ENCODE measurements at regions not wholly inside any gene's neighbourhood (a gene's known extent, or its start where the extent isn't known, plus 50 kb on each side); places are given as distances from the start of the nearest gene placed in this dataset.
"Not testable (repeated sequence)": the region's sequence is repeated elsewhere in the genome, so short reads cannot be mapped to it uniquely, and the experiment has no call there.

DNA sequence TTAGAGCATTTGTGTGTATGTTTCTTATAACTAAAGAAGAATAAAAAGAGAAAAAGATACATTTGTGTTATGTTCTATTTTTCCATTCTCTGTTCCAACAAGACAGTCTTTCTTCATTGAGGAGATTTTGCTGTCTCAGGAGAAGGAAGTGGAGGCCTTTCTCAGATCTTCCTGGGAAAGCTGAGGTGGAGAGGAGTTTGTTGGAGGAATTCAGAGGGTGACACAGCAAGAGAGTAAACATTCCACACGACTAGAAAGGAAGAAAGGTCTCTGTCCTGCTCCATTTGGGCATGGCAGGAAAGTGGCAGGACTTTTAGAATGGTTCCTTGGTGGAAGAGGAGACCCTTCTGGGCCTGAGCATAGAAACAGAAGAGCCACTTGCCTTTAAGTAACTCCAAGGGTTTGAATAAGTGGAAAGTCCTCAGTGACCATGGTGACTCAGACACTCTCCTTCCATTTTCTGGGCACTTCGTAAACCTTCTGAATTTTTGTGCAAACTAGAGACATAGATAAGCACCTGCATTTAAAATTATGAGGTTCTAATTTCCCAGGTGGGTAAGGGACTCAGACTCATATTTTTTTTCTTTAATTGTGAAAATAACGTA, 52.3 kb upstream of the COL5A2 start:
- H3K4me3 ChIP-seq (ENCODE audit: low read length) = no peak overlapping the region
- no peaks in the 10 kb centered on the region for H3K9me3 ChIP-seq (ENCODE audit: control insufficient read depth, low read depth, low read length)
- 100% methylated on average over 2 of the region's 3 CpGs for WGBS (ENCODE audit: insufficient coverage, low lambda C conversion rate)
- no peaks in the 10 kb centered on the region for H3K27me3 ChIP-seq (ENCODE audit: control insufficient read depth, insufficient read depth, low read length)
- H3K36me3 ChIP-seq (ENCODE audit: control insufficient read depth, insufficient read depth, low read length) = no peaks in the 10 kb centered on the region
- H3K4me1 ChIP-seq (ENCODE audit: control insufficient read depth, insufficient read depth, low read length) = no peaks in the 10 kb centered on the region
- H3K27ac ChIP-seq (ENCODE audit: low read length) = no peak overlapping the region
- no peak for DNase-seq

DNA sequence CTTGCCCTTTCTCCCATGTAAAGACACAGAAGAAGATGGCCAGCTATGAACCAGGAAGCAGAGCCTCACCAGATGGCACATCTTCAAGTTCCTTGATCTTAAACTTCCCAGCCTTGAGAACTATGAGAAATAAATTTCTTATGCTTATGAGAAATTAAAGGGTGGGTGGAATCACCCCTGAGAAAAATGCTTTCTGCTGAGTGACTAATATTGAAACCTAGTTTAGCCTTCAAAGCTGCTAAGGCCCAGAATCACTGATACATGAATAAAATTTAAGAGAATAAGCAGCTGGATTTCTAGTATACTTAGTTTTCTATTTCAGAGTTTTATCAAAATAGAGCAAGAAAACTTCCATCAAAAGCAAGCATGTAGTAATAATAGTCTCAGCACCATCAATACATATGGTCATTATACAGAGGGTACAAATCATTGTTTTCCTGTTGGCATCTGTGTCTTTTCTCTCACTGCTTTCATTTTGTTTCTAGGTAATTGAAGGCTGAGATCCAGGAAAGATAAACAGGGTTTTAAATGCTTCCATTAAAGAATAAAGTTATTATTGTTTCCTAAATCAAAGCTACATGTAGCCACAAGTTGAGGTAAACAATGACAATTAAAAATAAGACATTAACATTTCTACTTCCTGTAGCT, 53.3 kb upstream of the COL5A2 start:
- no peaks in the 10 kb centered on the region for H3K36me3 ChIP-seq (ENCODE audit: control insufficient read depth, insufficient read depth, low read length)
- no peaks in the 10 kb centered on the region for H3K4me1 ChIP-seq (ENCODE audit: control insufficient read depth, insufficient read depth, low read length)
- DNase-seq = no peak
- H3K9me3 ChIP-seq (ENCODE audit: control insufficient read depth, low read depth, low read length) = no peaks in the 10 kb centered on the region
- H3K27ac ChIP-seq (ENCODE audit: low read length) = no peak overlapping the region
- H3K4me3 ChIP-seq (ENCODE audit: low read length) = no peak overlapping the region
- H3K27me3 ChIP-seq (ENCODE audit: control insufficient read depth, insufficient read depth, low read length) = no peaks in the 10 kb centered on the region

DNA sequence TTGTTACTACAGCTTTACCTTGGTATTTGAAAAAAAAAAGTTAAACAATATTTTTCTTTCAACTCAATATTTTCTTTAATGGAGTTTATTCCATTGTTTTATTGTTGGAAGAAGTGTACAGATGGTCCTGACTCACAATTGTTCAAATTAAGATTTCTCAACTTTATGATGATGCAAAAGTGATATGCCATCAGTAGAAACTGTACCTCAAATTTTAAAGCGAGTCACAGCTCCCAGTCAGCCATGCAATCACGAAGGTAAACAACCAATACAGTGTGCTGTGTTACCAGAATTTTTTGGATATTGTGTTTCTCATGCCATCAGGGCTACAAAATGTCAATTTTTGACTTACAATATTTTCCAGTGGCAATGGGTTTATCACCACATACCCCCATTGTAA, 54.0 kb upstream of the COL5A2 start:
- DNase-seq = no peak
- no peak overlapping the region for H3K4me3 ChIP-seq (ENCODE audit: low read length)
- H3K27me3 ChIP-seq (ENCODE audit: control insufficient read depth, insufficient read depth, low read length) = no peaks in the 10 kb centered on the region
- H3K27ac ChIP-seq (ENCODE audit: low read length) = no peak overlapping the region
- no peaks in the 10 kb centered on the region for H3K4me1 ChIP-seq (ENCODE audit: control insufficient read depth, insufficient read depth, low read length)
- H3K36me3 ChIP-seq (ENCODE audit: control insufficient read depth, insufficient read depth, low read length) = no peaks in the 10 kb centered on the region
- H3K9me3 ChIP-seq (ENCODE audit: control insufficient read depth, low read depth, low read length) = no peaks in the 10 kb centered on the region
- WGBS (ENCODE audit: insufficient coverage, low lambda C conversion rate) = no CpG with 5 or more reads among the region's 2 CpGs

DNA sequence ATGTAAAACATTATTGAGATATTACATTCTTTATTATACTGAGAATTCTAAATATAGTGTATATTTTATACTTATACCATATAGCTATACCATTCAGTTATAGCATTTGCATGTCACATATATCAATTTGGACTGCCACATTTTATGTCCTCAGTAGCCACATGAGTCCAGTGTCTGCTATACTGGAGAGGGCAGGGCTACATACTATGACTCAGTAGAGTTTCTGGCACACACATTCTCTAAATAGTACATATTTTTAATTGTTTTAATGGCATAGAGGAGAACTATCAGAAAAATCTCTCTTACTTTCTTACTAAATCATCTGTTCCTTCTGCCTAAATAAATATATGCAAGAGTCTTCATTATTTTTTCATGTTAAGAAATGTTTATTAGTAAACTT, 55.4 kb upstream of the COL5A2 start:
- no peak for DNase-seq
- no peaks in the 10 kb centered on the region for H3K27me3 ChIP-seq (ENCODE audit: control insufficient read depth, insufficient read depth, low read length)
- H3K27ac ChIP-seq (ENCODE audit: low read length) = no peak overlapping the region
- no peaks in the 10 kb centered on the region for H3K4me1 ChIP-seq (ENCODE audit: control insufficient read depth, insufficient read depth, low read length)
- no peaks in the 10 kb centered on the region for H3K9me3 ChIP-seq (ENCODE audit: control insufficient read depth, low read depth, low read length)
- H3K4me3 ChIP-seq (ENCODE audit: low read length) = no peak overlapping the region
- no peaks in the 10 kb centered on the region for H3K36me3 ChIP-seq (ENCODE audit: control insufficient read depth, insufficient read depth, low read length)

DNA sequence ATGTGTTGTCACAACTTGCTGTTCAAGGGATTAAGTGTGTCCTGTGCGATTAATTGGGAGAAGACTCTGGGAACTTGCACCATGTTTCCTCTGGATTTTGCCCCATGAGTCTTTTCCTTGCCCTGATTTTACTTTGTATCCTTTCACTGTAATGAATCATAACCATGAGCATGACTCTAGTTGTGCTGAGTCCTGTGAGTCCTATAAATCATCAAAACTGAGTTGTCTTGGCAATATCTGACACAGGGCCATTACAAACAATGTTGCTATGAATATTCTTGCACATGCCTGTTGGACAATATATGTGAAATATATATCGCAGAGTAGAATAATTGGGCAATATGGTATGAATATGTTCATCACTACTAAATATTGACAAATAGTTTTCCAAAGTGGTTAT, 56.5 kb upstream of the COL5A2 start:
- H3K4me3 ChIP-seq (ENCODE audit: low read length) = no peak overlapping the region
- DNase-seq = no peak

DNA sequence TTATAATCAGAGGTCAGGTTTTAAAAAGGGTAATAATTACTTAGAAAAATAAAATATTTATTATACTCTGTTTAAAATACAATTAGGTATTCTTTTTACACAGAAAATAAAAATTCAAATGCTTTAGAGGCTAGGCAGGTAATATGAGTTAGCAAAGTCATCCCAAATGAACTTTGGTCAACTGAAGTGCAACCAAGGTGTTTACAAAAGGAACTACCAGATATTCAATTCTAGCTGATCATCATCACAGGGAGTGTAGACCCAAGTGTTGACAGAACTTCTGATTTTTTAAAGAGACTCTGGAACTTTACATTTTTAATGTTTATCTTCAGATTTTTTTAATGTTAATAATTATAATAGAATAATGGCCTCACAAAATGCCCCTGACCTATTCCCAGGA, 59.3 kb upstream of the COL5A2 start:
- no peak for DNase-seq
- Histone ChIP-seq H3K27me3 (ENCODE audit: control insufficient read depth, insufficient read depth, low read length) (no peaks in the 10 kb centered on the region), H3K4me1 (ENCODE audit: control insufficient read depth, insufficient read depth, low read length) (no peaks in the 10 kb centered on the region), H3K27ac (ENCODE audit: low read length) (no peak overlapping the region), H3K9me3 (ENCODE audit: control insufficient read depth, low read depth, low read length) (no peaks in the 10 kb centered on the region), H3K4me3 (ENCODE audit: low read length) (no peak overlapping the region), H3K36me3 (ENCODE audit: control insufficient read depth, insufficient read depth, low read length) (no peaks in the 10 kb centered on the region)

More for the DNA sequence above, 56.5 kb upstream of the COL5A2 start:
- H3K27me3 ChIP-seq (ENCODE audit: control insufficient read depth, insufficient read depth, low read length) = no peaks in the 10 kb centered on the region
- H3K36me3 ChIP-seq (ENCODE audit: control insufficient read depth, insufficient read depth, low read length) = no peaks in the 10 kb centered on the region
- no peaks in the 10 kb centered on the region for H3K4me1 ChIP-seq (ENCODE audit: control insufficient read depth, insufficient read depth, low read length)
- no peaks in the 10 kb centered on the region for H3K9me3 ChIP-seq (ENCODE audit: control insufficient read depth, low read depth, low read length)
- 90% methylated on average over 2 of the region's 2 CpGs for WGBS (ENCODE audit: insufficient coverage, low lambda C conversion rate)
- H3K27ac ChIP-seq (ENCODE audit: low read length) = no peak overlapping the region

DNA sequence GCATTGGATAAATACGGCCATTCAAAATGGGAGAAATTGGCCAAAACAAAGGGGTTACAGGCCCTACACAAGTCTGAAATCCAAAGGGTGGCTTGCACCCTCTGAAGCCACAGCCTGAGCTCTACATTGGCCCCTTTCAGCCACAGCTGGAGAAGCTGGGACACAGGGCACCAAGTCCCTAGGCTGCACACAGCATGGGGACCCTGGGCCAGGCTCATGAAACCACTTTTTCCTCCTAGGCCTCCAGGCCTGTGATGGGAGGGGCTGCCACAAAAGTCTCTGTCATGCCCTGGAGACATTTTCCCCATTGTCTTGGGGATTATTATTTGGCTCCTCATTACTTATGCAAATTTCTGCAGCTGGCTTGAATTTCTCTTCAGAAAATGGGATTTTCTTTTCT, 64.3 kb upstream of the COL5A2 start:
- H3K27me3 ChIP-seq (ENCODE audit: control insufficient read depth, insufficient read depth, low read length); H3K4me3 ChIP-seq (ENCODE audit: low read length); H3K9me3 ChIP-seq (ENCODE audit: control insufficient read depth, low read depth, low read length); H3K27ac ChIP-seq (ENCODE audit: low read length); DNase-seq; H3K4me1 ChIP-seq (ENCODE audit: control insufficient read depth, insufficient read depth, low read length); H3K36me3 ChIP-seq (ENCODE audit: control insufficient read depth, insufficient read depth, low read length): not testable (repeated sequence)
- no CpG with 5 or more reads among the region's 1 CpG for WGBS (ENCODE audit: insufficient coverage, low lambda C conversion rate)

DNA sequence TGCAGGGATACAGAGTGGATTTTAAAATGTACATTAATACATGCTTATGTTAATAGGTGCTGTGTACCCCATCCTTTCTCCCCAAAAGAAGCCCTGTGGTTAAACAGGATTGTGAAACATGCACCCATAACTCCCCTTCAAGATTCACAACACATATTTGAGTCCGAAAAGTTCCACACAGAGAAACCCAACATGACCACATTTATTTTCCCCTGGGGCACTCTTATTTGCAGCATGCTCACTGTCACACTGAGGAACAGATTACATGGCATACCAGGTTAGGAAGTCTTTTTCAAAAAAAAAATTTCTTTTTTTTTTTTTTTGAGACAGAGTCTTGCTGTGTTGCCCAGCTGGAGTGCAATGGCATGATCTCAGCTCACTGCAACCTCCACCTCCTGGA, 67.7 kb upstream of the COL5A2 start:
- H3K4me3 ChIP-seq (ENCODE audit: low read length) = no peak overlapping the region
- no peaks in the 10 kb centered on the region for H3K36me3 ChIP-seq (ENCODE audit: control insufficient read depth, insufficient read depth, low read length)
- WGBS (ENCODE audit: insufficient coverage, low lambda C conversion rate) = no CpG with 5 or more reads among the region's 1 CpG
- H3K4me1 ChIP-seq (ENCODE audit: control insufficient read depth, insufficient read depth, low read length) = no peaks in the 10 kb centered on the region
- no peak overlapping the region for H3K27ac ChIP-seq (ENCODE audit: low read length)
- no peaks in the 10 kb centered on the region for H3K9me3 ChIP-seq (ENCODE audit: control insufficient read depth, low read depth, low read length)
- no peak for DNase-seq
- no peaks in the 10 kb centered on the region for H3K27me3 ChIP-seq (ENCODE audit: control insufficient read depth, insufficient read depth, low read length)

DNA sequence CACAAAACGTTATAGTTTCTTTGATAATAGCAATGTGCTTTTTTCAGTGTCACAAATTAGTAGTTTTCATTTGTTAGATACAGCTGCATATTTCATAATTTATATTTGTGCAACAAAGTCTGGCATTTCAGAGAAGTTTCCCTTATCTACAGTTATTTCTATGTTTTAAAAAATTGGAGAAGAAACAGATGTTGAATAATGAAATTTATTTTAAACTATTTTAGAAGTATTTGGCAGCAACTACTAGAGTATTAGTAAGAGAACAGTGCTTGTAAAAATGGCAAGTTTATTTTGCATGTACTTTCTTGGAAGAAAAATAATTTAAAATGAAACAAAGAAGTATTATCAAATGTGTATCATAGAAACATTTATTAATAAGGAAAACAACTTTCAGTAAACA, 68.6 kb upstream of the COL5A2 start:
- Histone ChIP-seq H3K4me3 (ENCODE audit: low read length) (no peak overlapping the region), H3K27me3 (ENCODE audit: control insufficient read depth, insufficient read depth, low read length) (no peaks in the 10 kb centered on the region), H3K9me3 (ENCODE audit: control insufficient read depth, low read depth, low read length) (no peaks in the 10 kb centered on the region), H3K36me3 (ENCODE audit: control insufficient read depth, insufficient read depth, low read length) (no peaks in the 10 kb centered on the region), H3K27ac (ENCODE audit: low read length) (no peak overlapping the region), H3K4me1 (ENCODE audit: control insufficient read depth, insufficient read depth, low read length) (no peaks in the 10 kb centered on the region)
- no peak for DNase-seq
- WGBS (ENCODE audit: insufficient coverage, low lambda C conversion rate) = no CpG with 5 or more reads among the region's 1 CpG

DNA sequence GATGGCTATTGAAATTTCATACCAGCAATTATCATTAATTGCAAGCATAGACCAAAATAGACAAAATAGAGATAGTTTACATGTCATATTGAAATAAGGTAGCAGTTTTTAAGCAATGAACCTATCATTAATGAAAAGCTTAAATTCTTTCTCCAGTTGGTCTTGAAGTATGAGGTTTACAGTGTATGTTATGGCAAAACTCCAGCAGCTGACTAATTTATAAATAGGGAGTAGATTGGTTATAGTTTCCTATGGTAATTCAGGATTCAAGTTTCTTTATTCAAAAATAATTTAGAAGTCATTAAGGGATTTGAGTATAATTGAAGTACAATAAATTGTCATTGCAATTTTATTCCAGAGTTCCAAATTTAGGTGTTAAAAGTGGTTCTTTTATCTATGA, 69.6 kb upstream of the COL5A2 start:
- Histone ChIP-seq H3K27me3 (ENCODE audit: control insufficient read depth, insufficient read depth, low read length) (no peaks in the 10 kb centered on the region), H3K27ac (ENCODE audit: low read length) (no peak overlapping the region), H3K4me1 (ENCODE audit: control insufficient read depth, insufficient read depth, low read length) (no peaks in the 10 kb centered on the region), H3K9me3 (ENCODE audit: control insufficient read depth, low read depth, low read length) (no peaks in the 10 kb centered on the region), H3K36me3 (ENCODE audit: control insufficient read depth, insufficient read depth, low read length) (no peaks in the 10 kb centered on the region), H3K4me3 (ENCODE audit: low read length) (no peak overlapping the region)
- no peak for DNase-seq

DNA sequence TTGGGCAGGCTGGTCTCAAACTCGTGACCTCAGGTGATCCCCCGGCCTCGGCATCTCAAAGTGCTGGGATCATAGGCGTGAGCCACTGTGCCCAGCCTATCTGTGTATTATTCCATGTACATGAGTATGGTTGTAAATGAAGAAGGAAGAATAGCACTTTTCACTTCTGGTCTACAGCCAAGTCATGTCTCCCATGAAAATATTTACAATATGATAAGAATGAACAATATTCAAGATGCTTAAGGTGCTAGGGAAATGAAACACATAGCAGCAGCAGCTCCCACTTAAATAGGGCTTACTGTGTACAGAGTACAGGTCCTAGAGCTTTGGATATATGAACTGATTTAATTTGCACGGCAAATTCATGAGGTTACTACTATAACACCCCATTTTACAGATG, 70.3 kb upstream of the COL5A2 start:
- no peaks in the 10 kb centered on the region for H3K9me3 ChIP-seq (ENCODE audit: control insufficient read depth, low read depth, low read length)
- no peak overlapping the region for H3K27ac ChIP-seq (ENCODE audit: low read length)
- no peaks in the 10 kb centered on the region for H3K4me1 ChIP-seq (ENCODE audit: control insufficient read depth, insufficient read depth, low read length)
- no peaks in the 10 kb centered on the region for H3K36me3 ChIP-seq (ENCODE audit: control insufficient read depth, insufficient read depth, low read length)
- DNase-seq = no peak
- H3K27me3 ChIP-seq (ENCODE audit: control insufficient read depth, insufficient read depth, low read length) = no peaks in the 10 kb centered on the region
- no CpG with 5 or more reads among the region's 5 CpGs for WGBS (ENCODE audit: insufficient coverage, low lambda C conversion rate)
- no peak overlapping the region for H3K4me3 ChIP-seq (ENCODE audit: low read length)

Measured in large intestine (tissue), 3 donors.